COLO668 (cell line): ENCODE measurements at regions not wholly inside any gene's neighbourhood (a gene's known extent, or its start where the extent isn't known, plus 50 kb on each side); places are given as distances from the start of the nearest gene placed in this dataset.

Experiments
- DNase-seq: peaks from one replicate; lab custom pipeline; 2025; ENCODE audit not compliant: unreplicated experiment; lab: John Stamatoyannopoulos, UW

- DNase-seq: no peak
Measured at GRCh38 chr4:31341601-31342359, 621.6 kb downstream of the PCDH7 start.

DNA sequence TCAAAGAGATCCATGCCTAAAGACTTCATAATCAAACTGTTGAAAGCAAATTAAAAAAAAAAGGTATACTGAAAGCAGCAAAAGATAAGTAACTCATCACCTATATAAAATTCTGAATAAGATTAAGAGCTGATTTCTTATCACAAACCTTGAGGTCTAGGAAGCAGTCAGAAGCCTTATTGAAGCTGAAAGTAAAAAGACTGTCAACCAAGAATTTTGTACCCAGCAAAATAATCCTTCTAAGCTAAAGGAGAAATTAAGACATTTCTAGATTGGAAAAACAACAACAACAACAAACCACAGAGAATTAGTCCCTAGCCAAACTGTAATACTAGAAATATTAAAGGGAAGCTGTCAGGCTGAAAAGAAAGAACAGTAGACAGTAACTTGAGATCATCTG lies 622.9 kb downstream of the PCDH7 start:
- DNase-seq: no peak

GRCh38 chr4:31349907-31350306 lies 629.7 kb downstream of the PCDH7 start:
- DNase-seq: no peak

- DNase-seq: no peak
Measured at GRCh38 chr4:31351695-31352094, 631.5 kb downstream of the PCDH7 start.

- no peak for DNase-seq
Measured at GRCh38 chr4:31356839-31357238, 636.7 kb downstream of the PCDH7 start.

GRCh38 chr4:31360786-31361185 lies 640.6 kb downstream of the PCDH7 start:
- DNase-seq: no peak

GRCh38 chr4:31362756-31363155 lies 642.6 kb downstream of the PCDH7 start:
- no peak for DNase-seq

GRCh38 chr4:31365006-31365690 lies 645.0 kb downstream of the PCDH7 start:
- DNase-seq: no peak

GRCh38 chr4:31366041-31366440 lies 645.9 kb downstream of the PCDH7 start:
- DNase-seq: no peak

- no peak for DNase-seq
Measured at GRCh38 chr4:31370866-31371465, 650.8 kb downstream of the PCDH7 start.

GRCh38 chr4:31374256-31374960 lies 654.2 kb downstream of the PCDH7 start:
- no peak for DNase-seq

DNA sequence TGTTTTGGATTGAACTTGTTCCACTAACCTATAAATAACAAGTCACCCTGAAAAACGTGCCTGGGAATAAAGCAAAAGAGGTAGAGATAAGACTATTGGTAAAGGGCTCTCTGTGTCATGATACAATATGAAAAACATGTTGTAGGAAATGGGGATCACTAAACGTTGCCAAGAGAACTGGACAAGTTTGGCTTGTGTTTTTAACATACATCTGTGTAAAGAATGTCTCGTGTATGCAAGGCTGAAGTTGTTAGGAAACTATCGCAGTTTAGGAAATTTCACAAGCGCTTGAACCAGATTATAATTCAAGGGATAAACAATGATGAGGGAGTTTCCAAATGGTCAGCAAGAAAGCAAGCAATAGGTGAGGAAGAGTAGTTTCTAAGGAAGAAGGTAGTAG lies 655.8 kb downstream of the PCDH7 start:
- DNase-seq: no peak

- no peak for DNase-seq
Measured at GRCh38 chr4:31379364-31379763, 659.2 kb downstream of the PCDH7 start.

- DNase-seq: no peak
Measured at GRCh38 chr4:31383767-31384166, 663.6 kb downstream of the PCDH7 start.

DNA sequence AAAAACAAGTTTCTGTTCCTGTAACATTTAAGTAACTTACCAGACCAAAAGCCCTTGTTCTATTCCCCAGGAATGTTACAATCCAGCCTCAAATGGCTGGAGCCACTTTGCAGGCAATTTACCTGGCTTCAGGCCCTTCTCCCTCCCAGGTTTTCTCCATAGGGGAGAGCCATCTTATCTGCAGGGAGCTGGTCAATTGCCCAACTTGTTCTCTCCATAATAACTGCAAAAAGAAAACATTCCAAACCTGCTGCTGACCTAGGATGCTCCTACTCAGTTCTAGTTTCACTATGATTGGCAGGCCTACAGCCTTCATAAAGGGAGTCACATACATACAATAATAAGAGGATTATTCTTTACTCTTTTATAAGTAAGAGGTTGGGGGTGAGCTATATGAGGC lies 670.7 kb downstream of the PCDH7 start:
- DNase-seq: no peak

- no peak for DNase-seq
Measured at GRCh38 chr4:31391976-31392375, 671.8 kb downstream of the PCDH7 start.

DNA sequence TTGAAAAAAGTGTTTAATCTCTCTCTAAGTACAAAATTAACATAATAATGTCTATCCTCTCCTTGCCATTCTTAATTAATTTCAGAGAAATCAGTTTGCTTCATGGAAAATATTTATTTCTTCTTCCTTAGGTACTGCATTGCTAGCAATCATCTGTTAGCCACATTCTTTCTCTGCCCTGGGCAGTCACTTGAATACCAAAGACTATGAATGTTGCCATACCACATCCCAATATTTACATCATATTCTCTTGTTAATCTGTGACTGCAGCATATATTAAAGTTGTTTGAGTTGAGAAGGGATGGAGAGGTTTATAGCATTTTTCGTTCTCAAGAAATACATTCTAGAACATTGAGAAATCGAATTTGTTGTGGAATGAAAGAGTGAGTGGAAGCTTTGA lies 672.8 kb downstream of the PCDH7 start:
- DNase-seq: no peak

GRCh38 chr4:31408121-31408520 lies 688.0 kb downstream of the PCDH7 start:
- DNase-seq: no peak

GRCh38 chr4:31411565-31411964 lies 691.4 kb downstream of the PCDH7 start:
- DNase-seq: no peak

GRCh38 chr4:31415629-31416028 lies 695.5 kb downstream of the PCDH7 start:
- no peak for DNase-seq

DNA sequence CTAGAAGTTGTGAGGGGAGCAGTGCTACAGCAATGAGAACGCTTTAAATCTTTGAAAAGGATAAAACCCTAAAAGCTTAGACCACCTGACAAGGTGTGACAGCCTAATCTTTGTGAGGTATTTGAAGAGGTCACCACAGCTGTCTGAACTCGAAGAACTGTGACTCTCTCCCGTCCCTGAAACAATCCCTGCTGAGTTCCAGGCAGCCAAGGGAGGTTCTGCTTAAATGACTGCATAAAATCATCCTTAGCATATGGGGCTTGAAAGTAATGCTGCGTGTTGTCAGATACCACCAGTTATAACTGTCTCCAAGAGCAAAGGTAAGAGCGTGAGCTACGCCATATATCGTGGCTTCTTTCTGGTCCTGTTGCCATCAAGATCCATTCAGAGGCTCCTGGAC lies 696.3 kb downstream of the PCDH7 start:
- DNase-seq: no peak

- no peak for DNase-seq
Measured at GRCh38 chr4:31417040-31417439, 696.9 kb downstream of the PCDH7 start.
